Memory B cell (primary cell): ENCODE measurements at regions not wholly inside any gene's neighbourhood (a gene's known extent, or its start where the extent isn't known, plus 50 kb on each side); places are given as distances from the start of the nearest gene placed in this dataset.

ENCODE experiments used
- ATAC-seq: fragments of 150-1000 bp; cut with Tn5 transposase; 2 replicates; pipeline ENCODE4 v1.10.0; 2021; ENCODE audit warnings: low read depth, mild to moderate bottlenecking, moderate library complexity
- DNase-seq, 2 donors: peaks; one replicate each; pipeline ENCODE4 v3.0.0; 2022; ENCODE audit warnings: low spot score in 2 of 2
- H3K27ac Mint-ChIP-seq: one replicate; pipeline ENCODE4 v1.8.0; 2022; ENCODE audit warnings: mild to moderate bottlenecking, moderate library complexity, mixed read lengths
- H3K27me3 Mint-ChIP-seq: one replicate; pipeline ENCODE4 v1.8.0; 2022; ENCODE audit warnings: mixed read lengths
- H3K36me3 Mint-ChIP-seq: one replicate; pipeline ENCODE4 v1.8.0; 2022; ENCODE audit warnings: mild to moderate bottlenecking, mixed read lengths
- H3K4me1 Mint-ChIP-seq: one replicate; pipeline ENCODE4 v1.8.0; 2022; ENCODE audit warnings: mixed read lengths
- H3K4me3 Mint-ChIP-seq: one replicate; pipeline ENCODE4 v1.8.0; 2022; ENCODE audit warnings: mild to moderate bottlenecking, moderate library complexity, mixed read lengths
- H3K9me3 Mint-ChIP-seq: one replicate; pipeline ENCODE4 v1.8.0; 2022; ENCODE audit warnings: mixed read lengths

DNA sequence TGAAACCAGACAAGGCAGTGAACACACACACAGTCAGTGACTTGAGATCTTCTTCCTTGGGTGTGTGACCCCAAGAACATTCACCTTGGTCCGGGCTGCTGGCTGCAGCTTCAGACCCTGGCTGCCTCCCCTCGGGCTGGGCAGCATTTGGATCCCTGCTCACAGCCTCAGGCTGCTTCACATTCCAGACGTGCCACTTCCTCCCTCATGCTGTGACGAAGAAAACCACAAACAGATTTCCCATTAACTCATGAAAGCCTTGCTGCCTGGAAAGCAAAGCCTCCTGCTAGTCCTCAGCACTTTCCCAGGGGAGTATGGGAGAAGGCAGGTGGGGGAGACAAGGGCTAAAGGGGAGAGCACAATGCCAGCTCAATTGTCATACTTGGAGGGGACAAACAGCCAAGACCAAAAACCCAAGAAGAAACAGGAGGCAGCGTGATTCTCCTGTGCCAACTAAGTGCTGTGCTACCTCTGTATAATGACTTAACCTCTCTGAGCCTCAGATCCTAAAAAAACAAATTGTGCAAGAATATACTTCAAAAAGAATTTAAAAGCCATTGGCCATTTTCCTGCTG is 594.6 kb upstream of the BRINP1 start:
- ATAC-seq = no peak
- Mint-ChIP-seq H3K4me1 (no peaks in the 10 kb centered on the region), H3K27me3 (peaks cover 8% of the 10 kb centered on the region), H3K9me3 (peaks cover 1% of the 10 kb centered on the region), H3K27ac (no peak overlapping the region), H3K36me3 (no peaks in the 10 kb centered on the region), H3K4me3 (no peak overlapping the region)
- DNase-seq = no peak

DNA sequence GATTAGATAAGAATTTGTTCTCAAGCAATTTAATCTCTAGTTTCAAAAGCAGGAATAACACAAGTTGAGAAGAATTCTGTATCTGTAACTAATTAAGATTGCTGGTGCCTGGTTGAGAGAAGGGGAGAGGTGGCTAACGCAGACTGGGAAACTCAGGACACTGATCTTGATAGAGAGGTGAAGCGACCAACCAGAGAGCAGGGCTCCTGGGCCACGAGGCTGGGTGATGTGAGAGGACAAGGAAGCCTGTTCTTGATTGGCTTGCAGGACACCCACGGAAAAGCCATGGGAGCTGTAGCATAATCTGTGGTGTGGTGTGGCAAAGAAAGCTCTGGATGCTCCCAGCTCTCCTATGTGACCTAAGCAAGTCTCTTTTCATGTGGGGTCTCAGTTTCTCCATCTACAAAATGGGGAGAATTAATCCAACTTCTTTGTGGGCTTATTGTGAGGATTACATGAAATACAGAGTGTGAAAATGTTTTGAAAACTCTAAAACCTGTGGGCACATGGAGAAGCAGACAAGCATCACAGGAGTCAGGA is 594.1 kb upstream of the BRINP1 start:
- Mint-ChIP-seq H3K36me3 (no peaks in the 10 kb centered on the region), H3K27ac (no peak overlapping the region), H3K4me1 (no peaks in the 10 kb centered on the region), H3K27me3 (peaks cover 8% of the 10 kb centered on the region), H3K4me3 (no peak overlapping the region), H3K9me3 (peaks cover 1% of the 10 kb centered on the region)
- ATAC-seq (no peak), DNase-seq (no peak)

DNA sequence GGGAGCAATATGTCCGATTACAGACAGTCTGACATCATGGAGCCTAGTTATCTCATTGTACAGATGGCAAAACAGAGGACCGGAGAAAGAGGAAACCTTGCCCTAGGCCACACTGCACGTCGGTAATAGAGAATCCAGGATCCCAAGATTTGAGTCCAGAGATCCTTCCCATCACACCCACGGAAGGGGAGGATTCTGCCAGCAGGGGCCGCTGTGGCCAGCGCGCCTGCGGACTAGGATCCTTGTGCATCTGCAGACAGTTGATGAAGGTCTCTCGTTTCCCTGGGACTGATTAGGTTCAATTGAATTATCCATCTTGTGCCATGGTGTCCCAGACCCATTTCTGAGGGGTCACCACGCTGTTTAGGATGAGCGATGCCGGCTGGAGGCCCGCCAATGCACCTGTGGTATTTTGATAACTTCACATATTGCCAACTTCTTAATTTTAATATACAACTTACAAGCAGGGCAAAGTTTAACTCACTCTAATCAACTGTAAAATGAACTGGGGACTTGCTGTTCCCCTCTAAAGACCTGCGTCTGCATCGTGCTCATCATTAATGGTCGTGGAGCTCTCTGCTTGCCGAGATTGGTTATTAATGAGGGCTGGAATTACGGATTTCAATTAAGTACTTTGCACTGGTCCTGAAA is 592.7 kb upstream of the BRINP1 start:
- H3K4me1 Mint-ChIP-seq = no peaks in the 10 kb centered on the region
- no peak for ATAC-seq

DNA sequence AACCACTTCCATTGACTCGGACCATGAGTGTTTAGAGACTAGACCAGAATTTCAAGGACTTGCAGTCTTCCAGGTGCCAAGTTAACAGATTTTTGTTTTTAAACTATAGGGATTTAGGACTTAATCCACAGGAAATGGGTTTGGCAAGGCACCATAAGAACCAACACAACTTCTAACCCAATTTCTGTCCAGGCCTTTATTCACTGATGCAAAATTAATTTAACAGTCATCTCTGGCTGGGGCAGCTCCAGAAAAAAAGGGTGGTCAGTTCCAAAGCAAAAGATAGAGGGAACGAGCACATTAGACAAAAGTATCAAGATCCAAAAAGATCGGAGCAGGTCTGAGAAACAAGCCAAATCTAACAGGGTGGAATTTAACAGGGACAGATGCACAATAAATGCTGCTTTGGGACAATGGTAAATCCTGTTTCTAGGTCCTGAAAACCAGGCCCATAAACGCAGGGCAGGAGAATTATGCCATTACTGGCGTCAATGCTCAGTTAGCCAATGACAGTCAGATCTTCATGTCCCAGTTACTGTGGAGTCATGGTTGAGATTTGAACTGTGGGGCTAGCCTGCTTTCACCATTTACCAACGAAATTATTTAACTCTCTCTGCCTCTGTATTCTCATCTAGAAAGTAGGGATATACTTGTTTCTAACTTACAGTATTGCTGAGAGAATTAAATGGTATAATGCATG is 590.8 kb upstream of the BRINP1 start:
- no peak overlapping the region for H3K4me3 Mint-ChIP-seq
- H3K4me1 Mint-ChIP-seq = no peaks in the 10 kb centered on the region
- ATAC-seq (no peak), DNase-seq (no peak)
- H3K9me3 Mint-ChIP-seq = peaks cover 1% of the 10 kb centered on the region
- H3K36me3 Mint-ChIP-seq = no peaks in the 10 kb centered on the region
- no peak overlapping the region for H3K27ac Mint-ChIP-seq
- peaks cover 8% of the 10 kb centered on the region for H3K27me3 Mint-ChIP-seq

More for the DNA sequence above, 592.7 kb upstream of the BRINP1 start:
- H3K9me3 Mint-ChIP-seq = peaks cover 1% of the 10 kb centered on the region
- no peak for DNase-seq
- H3K36me3 Mint-ChIP-seq = no peaks in the 10 kb centered on the region
- H3K27ac Mint-ChIP-seq = no peak overlapping the region
- peaks cover 8% of the 10 kb centered on the region for H3K27me3 Mint-ChIP-seq
- H3K4me3 Mint-ChIP-seq = no peak overlapping the region

DNA sequence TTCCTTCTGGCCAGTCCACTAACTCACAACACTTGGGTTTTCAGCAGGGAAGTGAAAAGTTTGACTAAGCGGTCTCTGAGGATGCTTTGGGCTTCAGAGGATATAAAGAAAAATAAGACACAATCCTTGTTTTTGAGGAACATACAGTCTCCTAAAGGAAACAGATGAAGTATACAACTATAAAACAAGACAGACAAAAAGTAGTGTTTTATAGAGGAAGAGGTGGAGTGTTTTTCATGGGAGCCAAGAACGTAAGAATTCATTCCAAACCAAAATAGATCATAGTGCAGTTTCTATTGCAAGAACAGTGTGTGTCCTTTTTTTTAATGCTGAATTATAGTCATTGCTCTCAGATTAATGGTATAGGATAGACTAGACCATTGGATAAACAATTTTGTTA is 586.9 kb upstream of the BRINP1 start:
- H3K36me3 Mint-ChIP-seq = no peaks in the 10 kb centered on the region
- H3K27ac Mint-ChIP-seq = no peak overlapping the region
- DNase-seq (no peak), ATAC-seq (no peak)
- H3K27me3 Mint-ChIP-seq = peaks cover 6% of the 10 kb centered on the region
- peaks cover 4% of the 10 kb centered on the region for H3K9me3 Mint-ChIP-seq
- H3K4me3 Mint-ChIP-seq = no peak overlapping the region
- H3K4me1 Mint-ChIP-seq = no peaks in the 10 kb centered on the region

DNA sequence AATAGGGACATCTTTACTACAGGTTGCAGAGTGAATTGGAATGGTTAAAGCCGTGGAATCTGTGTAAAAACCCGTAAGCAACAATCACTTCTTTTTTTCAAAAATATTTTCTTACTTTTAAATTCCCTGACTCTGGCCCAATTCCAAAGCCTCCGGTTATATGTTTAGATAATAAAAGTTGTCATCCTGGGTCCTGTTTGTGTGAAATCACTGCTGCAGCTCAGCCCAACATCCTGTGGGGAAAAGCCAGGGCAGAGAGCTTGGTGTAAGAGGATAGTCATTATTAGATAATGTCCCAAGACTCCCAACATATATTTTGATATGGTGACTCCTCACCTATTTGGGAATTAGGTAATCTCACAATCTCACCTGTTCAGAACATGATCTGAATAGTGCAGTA is 586.0 kb upstream of the BRINP1 start:
- Mint-ChIP-seq H3K4me1 (no peaks in the 10 kb centered on the region), H3K27ac (no peak overlapping the region), H3K9me3 (peaks cover 4% of the 10 kb centered on the region), H3K27me3 (peaks cover 6% of the 10 kb centered on the region), H3K36me3 (no peaks in the 10 kb centered on the region), H3K4me3 (no peak overlapping the region)
- ATAC-seq (no peak), DNase-seq (no peak)

DNA sequence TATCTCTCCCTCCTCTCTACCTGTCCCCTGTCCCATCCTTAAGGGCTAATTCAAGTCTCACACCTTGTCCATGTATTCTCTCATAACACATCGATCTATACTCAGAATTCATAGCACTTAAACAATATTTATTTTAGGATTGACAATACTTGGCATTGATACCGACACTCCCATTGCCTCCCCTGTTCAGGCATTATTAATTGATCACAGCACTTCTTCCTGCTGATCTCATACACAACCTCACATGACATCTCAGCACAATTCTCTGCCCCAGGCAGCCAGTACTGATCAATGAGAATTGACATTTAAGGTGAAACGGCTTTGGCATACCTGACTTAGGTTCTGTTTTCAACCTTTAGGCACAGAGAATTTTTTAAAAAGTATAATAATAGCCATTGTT is 582.4 kb upstream of the BRINP1 start:
- Mint-ChIP-seq H3K9me3 (peaks cover 4% of the 10 kb centered on the region), H3K4me3 (no peak overlapping the region), H3K27ac (no peak overlapping the region), H3K36me3 (no peaks in the 10 kb centered on the region), H3K27me3 (peaks cover 3% of the 10 kb centered on the region), H3K4me1 (no peaks in the 10 kb centered on the region)
- DNase-seq (no peak), ATAC-seq (no peak)

DNA sequence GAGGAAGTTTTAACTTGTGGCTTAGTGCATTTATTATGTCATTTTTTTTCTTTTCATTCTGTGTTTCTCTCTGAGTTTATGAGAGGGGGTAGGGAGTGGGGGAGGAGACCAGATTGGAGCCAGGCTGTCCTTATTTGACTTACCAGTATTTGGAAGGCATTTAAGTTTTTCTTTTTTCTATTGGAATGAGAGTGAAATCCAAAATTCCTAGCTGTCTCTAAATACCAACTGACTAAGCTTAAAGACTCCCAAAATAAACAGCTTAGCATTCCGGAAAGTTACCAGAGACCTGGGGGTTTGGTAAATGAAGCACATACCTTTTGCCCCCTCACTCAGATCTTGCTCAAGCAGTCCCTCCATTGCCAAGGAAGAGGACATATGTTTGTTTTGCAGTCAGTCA is 581.9 kb upstream of the BRINP1 start:
- ATAC-seq (no peak), DNase-seq (no peak)
- H3K27ac Mint-ChIP-seq = no peak overlapping the region
- no peak overlapping the region for H3K4me3 Mint-ChIP-seq
- peaks cover 4% of the 10 kb centered on the region for H3K9me3 Mint-ChIP-seq
- H3K27me3 Mint-ChIP-seq = peaks cover 3% of the 10 kb centered on the region
- H3K36me3 Mint-ChIP-seq = no peaks in the 10 kb centered on the region
- H3K4me1 Mint-ChIP-seq = no peaks in the 10 kb centered on the region

DNA sequence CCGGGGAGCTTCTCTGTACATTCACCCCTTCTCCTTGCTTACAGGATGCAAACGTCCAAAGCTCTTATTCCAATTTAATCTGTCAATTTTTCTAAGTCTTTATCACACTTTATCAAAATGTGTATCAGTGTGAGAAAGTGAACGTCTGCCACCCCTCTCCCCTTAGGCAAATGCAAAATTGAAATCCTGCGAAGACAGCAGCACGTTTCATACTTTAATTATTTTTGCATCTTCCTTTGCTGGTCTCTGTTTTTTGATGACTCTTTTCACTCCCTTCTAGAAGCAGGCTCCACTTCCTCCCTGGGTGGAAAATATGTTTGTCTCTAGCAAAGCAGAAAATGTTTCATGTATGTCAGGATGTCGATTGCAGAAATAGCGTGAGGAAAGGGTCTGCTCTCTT is 576.5 kb upstream of the BRINP1 start:
- ATAC-seq = no peak

DNA sequence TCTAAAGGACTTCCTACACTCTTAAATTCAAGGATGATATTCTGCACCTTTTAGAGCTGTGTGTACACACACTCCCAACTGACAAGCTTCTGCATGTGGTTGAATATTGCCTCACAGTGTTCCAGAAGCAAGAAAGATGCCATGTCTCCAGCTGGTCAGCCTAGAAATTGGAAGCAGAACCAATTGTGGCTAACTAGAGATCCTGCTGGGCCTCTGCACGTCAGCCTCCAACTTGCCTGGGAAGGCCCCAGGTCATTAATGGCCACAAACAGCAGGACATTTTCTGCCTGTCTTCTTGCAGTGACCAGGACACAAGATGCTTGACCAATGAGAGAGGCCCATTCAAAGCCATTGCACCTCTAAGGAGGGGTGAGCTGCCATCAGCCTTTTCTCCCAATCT is 571.9 kb upstream of the BRINP1 start:
- Mint-ChIP-seq H3K4me3 (no peak overlapping the region), H3K27me3 (peaks cover 5% of the 10 kb centered on the region), H3K27ac (no peak overlapping the region), H3K36me3 (no peaks in the 10 kb centered on the region), H3K9me3 (peaks cover 2% of the 10 kb centered on the region), H3K4me1 (peaks cover 3% of the 10 kb centered on the region)
- no peak for ATAC-seq
- no peak for DNase-seq

More for the DNA sequence above, 576.5 kb upstream of the BRINP1 start:
- peaks cover 3% of the 10 kb centered on the region for H3K4me1 Mint-ChIP-seq
- H3K27me3 Mint-ChIP-seq = peaks cover 1% of the 10 kb centered on the region
- H3K9me3 Mint-ChIP-seq = no peaks in the 10 kb centered on the region
- H3K4me3 Mint-ChIP-seq = no peak overlapping the region
- H3K36me3 Mint-ChIP-seq = no peaks in the 10 kb centered on the region
- no peak for DNase-seq
- H3K27ac Mint-ChIP-seq = no peak overlapping the region

DNA sequence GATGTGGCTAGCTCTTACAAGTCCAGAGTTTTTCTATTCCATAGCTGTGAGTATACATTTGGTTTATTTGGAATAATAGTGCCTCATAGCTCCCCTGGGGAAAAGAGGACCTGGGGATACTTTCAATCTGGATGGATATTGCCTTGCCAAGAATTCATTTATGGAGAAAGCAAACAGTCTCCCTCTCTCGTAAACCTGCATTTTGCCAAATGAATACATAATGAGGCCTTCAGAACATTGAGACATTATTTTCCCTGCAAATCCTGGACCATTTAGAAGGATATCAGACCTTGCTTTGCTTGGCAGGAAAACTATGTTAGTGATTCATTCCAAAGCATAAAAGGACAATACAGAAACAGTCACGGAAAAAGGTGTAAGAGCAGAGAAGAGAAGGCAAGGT is 569.6 kb upstream of the BRINP1 start:
- ATAC-seq = no peak
- no peak for DNase-seq
- Mint-ChIP-seq H3K36me3 (no peaks in the 10 kb centered on the region), H3K27me3 (peaks cover 4% of the 10 kb centered on the region), H3K27ac (no peak overlapping the region), H3K9me3 (peaks cover 2% of the 10 kb centered on the region), H3K4me1 (no peaks in the 10 kb centered on the region), H3K4me3 (no peak overlapping the region)

DNA sequence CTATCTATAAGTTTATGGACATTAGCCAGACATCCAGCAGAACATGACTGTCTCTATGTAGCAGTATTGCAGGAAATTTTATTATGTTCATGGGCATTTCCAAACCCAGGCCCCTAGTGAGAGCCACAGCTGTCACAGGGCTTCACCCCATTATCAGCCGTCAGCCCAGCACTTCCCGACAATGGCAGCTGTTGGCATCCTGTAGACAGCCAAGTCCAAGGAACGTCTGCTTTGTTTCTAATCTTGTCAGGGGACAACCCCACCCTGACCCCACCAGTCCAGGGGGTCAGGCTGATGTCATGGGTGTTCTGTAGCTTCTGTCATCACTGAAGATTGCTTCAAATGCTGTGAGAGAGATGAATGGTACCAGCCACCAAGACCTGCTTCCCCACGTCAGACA is 565.3 kb upstream of the BRINP1 start:
- DNase-seq (no peak), ATAC-seq (no peak)
- Mint-ChIP-seq H3K4me3 (no peak overlapping the region), H3K36me3 (no peaks in the 10 kb centered on the region), H3K27me3 (peaks cover 4% of the 10 kb centered on the region), H3K4me1 (no peaks in the 10 kb centered on the region), H3K27ac (no peak overlapping the region), H3K9me3 (peaks cover 2% of the 10 kb centered on the region)

DNA sequence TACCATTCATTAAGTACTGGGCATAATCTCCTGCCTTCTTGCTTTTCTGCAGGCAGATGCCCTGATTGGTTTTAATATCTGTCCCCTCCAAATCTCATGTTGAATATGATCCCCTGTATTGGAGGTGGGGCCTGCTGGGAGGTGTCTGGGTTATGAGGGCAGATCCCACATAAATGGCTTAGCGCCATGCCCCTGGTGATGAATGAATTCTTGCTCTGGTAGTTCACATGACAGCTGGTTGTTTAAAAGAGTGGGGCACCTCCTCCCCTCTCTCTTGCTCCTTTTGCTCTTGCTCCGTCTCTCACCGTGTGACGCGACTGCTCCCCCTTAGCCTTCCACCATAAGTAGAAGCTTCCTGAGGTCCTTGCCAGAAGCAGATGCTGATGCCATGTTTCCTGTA is 564.0 kb upstream of the BRINP1 start:
- DNase-seq (no peak), ATAC-seq (no peak)
- Mint-ChIP-seq H3K4me1 (no peaks in the 10 kb centered on the region), H3K4me3 (no peak overlapping the region), H3K36me3 (no peaks in the 10 kb centered on the region), H3K27me3 (no peaks in the 10 kb centered on the region), H3K27ac (no peak overlapping the region), H3K9me3 (no peaks in the 10 kb centered on the region)

DNA sequence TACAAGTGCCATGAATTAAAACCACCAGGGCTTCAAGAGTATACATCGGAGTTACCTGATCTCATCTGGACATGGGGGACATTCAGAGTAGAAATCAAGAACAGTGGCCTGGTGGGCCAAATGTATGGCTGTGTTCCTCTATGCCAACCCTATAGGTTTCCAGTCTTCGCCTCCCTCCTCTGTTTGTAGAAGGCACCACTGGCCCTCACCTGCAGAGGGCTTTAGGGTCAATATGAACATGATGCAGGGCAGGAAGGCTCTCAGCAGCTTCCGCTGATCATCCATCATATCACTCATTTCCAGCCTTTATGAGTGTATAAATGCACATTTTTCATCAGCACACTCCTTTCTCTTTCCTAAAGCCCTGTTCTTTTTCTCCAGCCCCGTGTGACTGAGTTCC is 555.5 kb upstream of the BRINP1 start:
- H3K4me1 Mint-ChIP-seq = no peaks in the 10 kb centered on the region
- H3K4me3 Mint-ChIP-seq = no peak overlapping the region
- peaks cover 2% of the 10 kb centered on the region for H3K27me3 Mint-ChIP-seq
- DNase-seq (no peak), ATAC-seq (no peak)
- H3K9me3 Mint-ChIP-seq = peaks cover 6% of the 10 kb centered on the region
- no peaks in the 10 kb centered on the region for H3K36me3 Mint-ChIP-seq
- no peak overlapping the region for H3K27ac Mint-ChIP-seq
